Retinal pigment epithelial cell (primary cell): ENCODE measurements at regions not wholly inside any gene's neighbourhood (a gene's known extent, or its start where the extent isn't known, plus 50 kb on each side); places are given as distances from the start of the nearest gene placed in this dataset.

Experiments
- DNase-seq: peaks from one replicate; pipeline ENCODE4 v3.0.0-alpha.2; 2010; ENCODE audit warnings: low read depth
- H3K4me3 ChIP-seq: 2 replicates; pipeline ENCODE4 v1.5.1; 2011; ENCODE audit warnings: mild to moderate bottlenecking, low read length, control low read depth, moderate library complexity
- TF ChIP-seq, protein P1 (sequence below): conservative IDR thresholded peaks from 2 replicates; pipeline ENCODE4 v1.5.1; 2011; ENCODE audit warnings: low read depth, low read length, control low read depth, inconsistent platforms

DNA sequence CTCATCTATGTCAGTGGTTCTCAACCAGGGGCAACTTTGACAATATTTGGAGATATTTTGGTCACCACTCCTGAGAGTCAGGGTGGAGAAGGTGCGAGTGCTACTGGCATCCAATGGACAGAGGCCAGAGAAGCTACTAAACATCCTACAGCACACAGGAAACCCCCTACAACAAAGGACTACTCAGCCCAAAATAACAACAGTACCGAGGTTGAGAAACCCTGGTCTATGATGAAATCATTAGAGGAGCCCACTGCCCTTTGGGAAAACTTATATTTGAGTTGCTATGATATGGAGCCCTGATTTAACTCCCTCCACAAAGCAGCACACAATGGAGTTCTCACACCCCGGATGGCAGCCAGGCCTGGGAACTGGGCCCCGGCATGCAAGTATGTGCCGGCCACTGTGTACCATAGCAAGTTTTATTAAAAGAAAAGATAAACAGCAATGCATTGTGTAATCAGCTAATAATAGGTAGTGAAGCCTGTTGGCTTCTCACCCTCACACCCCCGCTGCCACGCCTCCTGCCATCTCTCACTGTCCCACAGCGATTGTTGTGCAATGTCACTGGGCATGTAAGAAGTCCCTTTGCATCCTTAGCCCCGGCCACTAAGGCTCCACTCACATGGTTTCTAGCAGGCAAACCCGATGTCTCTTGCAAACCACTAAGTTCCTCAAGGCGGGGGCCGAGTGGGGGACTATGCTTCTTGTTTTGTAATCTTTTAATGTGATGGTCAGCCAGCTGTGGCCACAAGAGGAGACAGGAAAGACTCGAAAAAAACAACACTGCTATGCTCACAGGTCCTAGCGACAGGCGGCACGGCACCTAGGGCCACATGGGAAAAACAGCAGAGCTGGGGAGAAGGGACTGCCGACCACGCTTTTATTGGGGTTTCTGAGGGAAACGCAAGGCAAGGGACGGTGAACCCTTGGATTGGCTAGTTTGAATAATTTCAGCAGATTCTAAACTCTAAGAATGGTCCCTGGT, 110.0 kb downstream of the AQP9 start:
- DNase-seq = no peak
- TF ChIP-seq, protein P1, sequence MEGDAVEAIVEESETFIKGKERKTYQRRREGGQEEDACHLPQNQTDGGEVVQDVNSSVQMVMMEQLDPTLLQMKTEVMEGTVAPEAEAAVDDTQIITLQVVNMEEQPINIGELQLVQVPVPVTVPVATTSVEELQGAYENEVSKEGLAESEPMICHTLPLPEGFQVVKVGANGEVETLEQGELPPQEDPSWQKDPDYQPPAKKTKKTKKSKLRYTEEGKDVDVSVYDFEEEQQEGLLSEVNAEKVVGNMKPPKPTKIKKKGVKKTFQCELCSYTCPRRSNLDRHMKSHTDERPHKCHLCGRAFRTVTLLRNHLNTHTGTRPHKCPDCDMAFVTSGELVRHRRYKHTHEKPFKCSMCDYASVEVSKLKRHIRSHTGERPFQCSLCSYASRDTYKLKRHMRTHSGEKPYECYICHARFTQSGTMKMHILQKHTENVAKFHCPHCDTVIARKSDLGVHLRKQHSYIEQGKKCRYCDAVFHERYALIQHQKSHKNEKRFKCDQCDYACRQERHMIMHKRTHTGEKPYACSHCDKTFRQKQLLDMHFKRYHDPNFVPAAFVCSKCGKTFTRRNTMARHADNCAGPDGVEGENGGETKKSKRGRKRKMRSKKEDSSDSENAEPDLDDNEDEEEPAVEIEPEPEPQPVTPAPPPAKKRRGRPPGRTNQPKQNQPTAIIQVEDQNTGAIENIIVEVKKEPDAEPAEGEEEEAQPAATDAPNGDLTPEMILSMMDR = no peak
- no peak overlapping the region for H3K4me3 ChIP-seq

DNA sequence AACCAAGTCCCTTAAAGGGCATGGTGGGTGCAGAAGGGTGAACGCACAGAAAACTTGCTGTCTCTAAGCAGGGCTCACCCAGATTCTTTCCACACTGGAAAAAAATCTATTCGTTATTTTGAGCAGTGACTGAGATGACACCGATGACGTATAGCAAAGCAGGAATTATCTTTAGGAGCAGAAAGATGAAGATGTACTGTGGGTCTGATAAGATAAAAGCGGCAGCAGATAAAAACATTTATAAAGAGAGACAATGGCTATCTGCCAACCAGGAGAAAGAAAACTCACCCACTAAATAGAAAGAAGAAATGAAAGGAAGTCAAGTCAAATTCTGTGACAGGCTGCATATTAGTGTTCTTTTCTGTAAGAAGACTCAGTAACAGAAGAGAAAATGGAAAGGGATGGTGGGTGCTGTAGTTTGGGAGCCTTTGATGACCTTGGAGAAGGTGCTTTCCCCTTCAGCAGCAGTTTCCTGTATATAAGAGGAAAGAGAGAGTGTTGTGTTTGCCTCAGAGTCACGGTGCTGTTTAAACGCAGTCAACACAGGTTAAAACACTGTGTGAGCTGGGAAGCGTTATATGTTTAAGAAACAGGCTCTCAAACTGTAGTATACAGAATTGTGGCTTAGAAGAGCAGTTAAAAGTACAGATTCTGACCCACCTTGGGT, 111.6 kb downstream of the AQP9 start:
- H3K4me3 ChIP-seq = no peak overlapping the region
- TF ChIP-seq, protein P1 = no peak
- DNase-seq = no peak

DNA sequence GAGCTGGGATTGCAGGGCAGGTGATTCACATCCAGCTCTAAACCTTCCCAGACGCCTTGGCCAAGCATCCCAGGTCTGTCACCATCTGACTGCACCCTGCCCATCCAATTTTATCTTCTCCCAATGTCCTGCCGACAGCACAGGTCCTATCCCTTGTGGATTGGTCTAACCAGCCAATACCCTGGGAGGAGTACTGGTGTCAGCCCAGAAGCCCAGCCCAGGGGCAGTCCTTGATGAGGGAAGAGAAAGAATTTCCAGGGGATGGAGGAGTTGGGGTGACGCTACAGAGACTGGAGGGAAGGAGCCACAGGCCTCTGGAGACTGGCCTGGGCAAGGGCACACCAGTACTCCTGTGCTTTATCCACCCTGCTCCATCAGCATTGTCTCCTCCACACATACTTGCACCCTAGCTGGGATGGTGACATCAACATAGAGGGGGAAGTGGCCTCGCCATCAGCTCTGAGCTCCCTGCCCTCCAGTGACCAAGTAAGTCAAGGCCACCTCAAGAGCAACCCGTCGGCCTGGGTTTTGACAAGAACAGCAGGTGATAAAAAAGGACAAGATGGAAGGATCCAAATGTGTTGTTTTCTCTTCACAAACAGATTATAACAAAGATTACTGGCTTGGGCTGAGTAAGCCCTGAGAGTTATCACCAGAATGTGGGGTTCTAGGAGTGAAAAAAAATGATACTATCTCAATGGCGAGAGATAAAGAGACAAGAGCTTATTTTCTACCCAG, 114.6 kb downstream of the AQP9 start:
- TF ChIP-seq, protein P1 = no peak
- no peak overlapping the region for H3K4me3 ChIP-seq
- no peak for DNase-seq

DNA sequence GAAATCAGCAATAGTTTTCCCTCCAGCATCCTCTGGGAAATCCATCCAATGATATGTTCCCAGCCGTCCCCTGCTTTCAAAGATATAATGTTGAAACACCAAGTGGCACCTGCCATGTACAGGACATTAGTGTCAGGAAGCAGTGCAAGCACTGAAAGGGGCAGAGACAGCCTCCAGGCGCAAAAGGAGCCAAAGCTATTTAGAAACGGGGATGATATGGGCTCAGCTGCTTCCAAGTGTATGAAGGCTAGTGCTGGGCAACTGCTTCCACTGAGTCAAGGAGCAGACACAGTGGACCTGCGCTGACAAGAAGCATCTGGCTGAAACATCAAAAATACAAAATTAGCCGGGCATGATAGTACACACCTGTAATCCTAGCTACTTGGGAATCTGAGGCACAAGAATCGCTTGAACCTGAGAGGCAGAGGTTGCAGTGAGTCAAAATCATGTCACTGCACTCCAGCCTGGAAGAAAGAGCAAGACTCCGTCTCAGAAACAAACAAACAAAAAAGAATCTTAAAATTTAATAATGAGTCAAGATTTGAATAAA, 119.7 kb downstream of the AQP9 start:
- no peak for DNase-seq
- no peak overlapping the region for H3K4me3 ChIP-seq
- TF ChIP-seq, protein P1 = no peak

DNA sequence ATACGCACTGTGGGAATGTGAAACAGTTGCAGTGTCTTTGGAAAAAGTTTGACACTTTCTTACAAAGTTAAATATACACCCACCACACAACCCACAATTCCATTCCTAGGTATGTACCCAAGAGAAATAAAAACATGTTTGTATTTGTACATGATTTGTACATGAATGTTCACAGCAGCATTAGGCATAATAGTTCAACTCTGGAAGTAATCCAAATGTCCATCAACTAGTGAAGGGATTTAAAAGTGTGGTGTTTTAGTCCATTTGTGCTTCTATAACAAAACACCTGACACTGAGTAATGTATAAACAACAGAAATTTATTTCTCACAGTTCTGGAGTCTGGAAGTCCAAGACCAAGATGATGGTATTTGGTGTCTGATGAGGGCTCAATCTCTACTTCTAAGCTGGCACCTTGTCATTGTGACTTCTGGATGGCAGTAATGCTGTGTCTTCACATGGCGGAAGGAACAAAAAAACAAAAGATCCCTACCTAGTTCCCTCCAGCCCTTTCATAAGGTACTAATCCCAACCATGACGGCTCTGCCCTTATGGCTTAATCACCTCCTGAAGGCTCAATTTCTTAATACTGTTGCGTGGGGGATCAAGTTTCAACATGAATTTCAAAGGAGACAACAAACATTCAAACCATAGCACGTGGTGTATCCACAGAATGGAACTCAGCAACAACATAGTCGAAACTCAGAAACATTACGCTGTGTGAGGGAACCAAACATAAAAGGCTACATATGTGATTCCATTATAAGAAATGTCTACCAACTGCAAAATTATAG, 120.5 kb downstream of the AQP9 start:
- TF ChIP-seq, protein P1 = no peak
- DNase-seq = peak; percentile 66

DNA sequence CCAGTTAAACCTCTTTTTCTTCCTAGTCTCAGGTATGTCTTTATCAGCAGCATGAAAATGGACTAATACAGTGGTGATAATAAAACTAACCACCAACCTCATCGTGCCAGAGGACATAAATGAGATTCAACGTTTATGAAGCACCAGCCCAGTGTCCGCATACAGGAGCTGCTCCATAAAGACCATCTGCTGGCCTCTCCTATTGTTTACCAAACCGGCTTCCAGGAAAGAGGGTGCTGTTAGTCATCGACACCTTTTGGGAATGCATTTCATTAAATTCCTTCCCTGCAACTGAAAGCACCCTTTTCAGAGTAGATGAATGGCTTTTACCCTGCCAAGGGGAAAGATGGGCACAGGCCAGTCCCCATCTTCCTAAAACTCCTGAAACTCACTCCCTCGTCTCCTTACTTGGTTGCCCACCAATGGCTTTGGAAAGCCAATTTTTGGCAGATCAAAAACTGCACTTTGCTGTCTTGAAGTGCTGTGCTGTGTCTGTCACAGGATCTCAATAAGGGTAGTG, 122.1 kb downstream of the AQP9 start:
- no peak for DNase-seq
- no peak overlapping the region for H3K4me3 ChIP-seq
- TF ChIP-seq, protein P1 = no peak

More for the DNA sequence above, 120.5 kb downstream of the AQP9 start:
- no peak overlapping the region for H3K4me3 ChIP-seq
